ENCODE measurements at regions not wholly inside any gene's neighbourhood (a gene's known extent, or its start where the extent isn't known, plus 50 kb on each side); places are given as distances from the start of the nearest gene placed in this dataset.

GRCh38 chr22:48503876-48504275, 1323.8 kb downstream of the BRD1 start:
- ATAC-seq, result no peak
- Histone ChIP-seq H3K4me2 (ENCODE audit: low read length) (no peak overlapping the region), H3K4me3 (replicated peaks in 1 of 2; ENCODE audit: low read depth in 1 of 2, low read length in 2 of 2) (no peak overlapping the region), H2AFZ (ENCODE audit: low read depth, low read length, poor library complexity, severe bottlenecking) (no peak overlapping the region), H3K4me1 (ENCODE audit: control insufficient read depth in 1 of 2, insufficient read depth in 2 of 2, low read length in 2 of 2) (no peaks in the 10 kb centered on the region), H3K36me3 (ENCODE audit: control insufficient read depth in 1 of 2, insufficient read depth in 2 of 2, low read length in 2 of 2) (no peaks in the 10 kb centered on the region), H3K27me3 (ENCODE audit: insufficient read depth, low read length) (no peaks in the 10 kb centered on the region), H3K9me3 (ENCODE audit: control insufficient read depth in 1 of 2, insufficient read depth in 1 of 2, low read depth in 1 of 2, low read length in 2 of 2) (no peaks in the 10 kb centered on the region), H3K9ac (ENCODE audit: low read length) (no peak overlapping the region), H4K20me1 (ENCODE audit: insufficient read depth) (no peaks in the 10 kb centered on the region), H3K79me2 (ENCODE audit: insufficient read depth, low read length) (no peaks in the 10 kb centered on the region), H3K9me2 (ENCODE audit: insufficient read depth) (no peaks in the 10 kb centered on the region), H3K27ac (ENCODE audit: low read depth, low read length) (no peak overlapping the region)
- CTCF ChIA-PET, result no interaction called here
- BruUV-seq (replicated peaks), result no TSS peak
- intact Hi-C loops (cut with micrococcal nuclease), result no loop called here
- RAD21 ChIA-PET (ENCODE audit: low non-redundant PET in 1 of 2, low total read pairs in 2 of 2, uncharacterized antibody in 2 of 2, unreplicated experiment in 2 of 2), result no interaction called here
- TF ChIP-seq ZNF274 (IDR thresholded peaks at IDR 0.05; ENCODE audit: low read depth, low read length), result no peak
- no peak for TF ChIP-seq SIN3A (IDR thresholded peaks at IDR 0.05; ENCODE audit: low read depth)
- TF ChIP-seq, protein P1, sequence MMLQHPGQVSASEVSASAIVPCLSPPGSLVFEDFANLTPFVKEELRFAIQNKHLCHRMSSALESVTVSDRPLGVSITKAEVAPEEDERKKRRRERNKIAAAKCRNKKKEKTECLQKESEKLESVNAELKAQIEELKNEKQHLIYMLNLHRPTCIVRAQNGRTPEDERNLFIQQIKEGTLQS (IDR thresholded peaks at IDR 0.05), result no peak
- no peak for TF ChIP-seq EZH2 (IDR thresholded peaks at IDR 0.05)
- TF ChIP-seq EGR1 (IDR thresholded peaks at IDR 0.05; ENCODE audit: low read depth), result no peak
- no peak for TF ChIP-seq RAD21 (IDR thresholded peaks at IDR 0.05; ENCODE audit: low read depth)
- no peak for TF ChIP-seq EZH2phosphoT487 (IDR thresholded peaks at IDR 0.05; ENCODE audit: borderline replicate concordance)
- TF ChIP-seq ELF1 (IDR thresholded peaks at IDR 0.05; ENCODE audit: borderline replicate concordance, low read depth), result no peak
- TF ChIP-seq JUND (IDR thresholded peaks at IDR 0.05), result no peak
- no peak for TF ChIP-seq TCF7L2 (IDR thresholded peaks at IDR 0.05; ENCODE audit: borderline replicate concordance, extremely low read depth, insufficient read depth, insufficient read length)
- TF ChIP-seq REST (IDR thresholded peaks at IDR 0.05; ENCODE audit: low read depth), result no peak
- no peak for TF ChIP-seq CBX3 (IDR thresholded peaks at IDR 0.05; ENCODE audit: low read depth)
- DNase-seq (ENCODE audit: low read depth, low spot score), result no peak
- POLR2A ChIA-PET, result no interaction called here
